ENCODE measurements at regions not wholly inside any gene's neighbourhood (a gene's known extent, or its start where the extent isn't known, plus 50 kb on each side); places are given as distances from the start of the nearest gene placed in this dataset.

GRCh38 chr5:125038477-125038876, 292.0 kb upstream of the ZNF608 start:
- no peaks in the 10 kb centered on the region for H3K4me1 ChIP-seq (ENCODE audit: control insufficient read depth in 2 of 2, insufficient read depth in 2 of 2, low read length in 1 of 2)
- no peak overlapping the region for H3K4me3 ChIP-seq (ENCODE audit: low read depth in 1 of 2, low read length in 2 of 2)
- H3K27me3 ChIP-seq (ENCODE audit: control insufficient read depth in 1 of 2, insufficient read depth in 2 of 2, low read length in 2 of 2), result no peaks in the 10 kb centered on the region
- no peaks in the 10 kb centered on the region for H3K9me3 ChIP-seq (ENCODE audit: control insufficient read depth in 2 of 2, insufficient read depth in 1 of 2, low read depth in 1 of 2, low read length in 1 of 2)
- no peak overlapping the region for H3K27ac ChIP-seq (ENCODE audit: low read depth in 2 of 2, low read length in 1 of 2)
- 76 to 80% methylated on average over 5 of the region's 5 CpGs for WGBS, 2 donors
- no peaks in the 10 kb centered on the region for H3K36me3 ChIP-seq (ENCODE audit: control insufficient read depth in 2 of 2, insufficient read depth in 2 of 2, low read length in 1 of 2)

- H3K9me3 ChIP-seq (ENCODE audit: control insufficient read depth in 2 of 2, insufficient read depth in 1 of 2, low read depth in 1 of 2, low read length in 1 of 2), result no peaks in the 10 kb centered on the region
- H3K36me3 ChIP-seq (ENCODE audit: control insufficient read depth in 2 of 2, insufficient read depth in 2 of 2, low read length in 1 of 2), result no peaks in the 10 kb centered on the region
- 55 to 64% methylated on average over 2 of the region's 2 CpGs for WGBS, 2 donors
- H3K4me1 ChIP-seq (ENCODE audit: control insufficient read depth in 2 of 2, insufficient read depth in 2 of 2, low read length in 1 of 2), result peaks cover 0 to 5% of the 10 kb centered on the region in 2 donors
- no peak overlapping the region for H3K27ac ChIP-seq (ENCODE audit: low read depth in 2 of 2, low read length in 1 of 2)
- no peaks in the 10 kb centered on the region for H3K27me3 ChIP-seq (ENCODE audit: control insufficient read depth in 1 of 2, insufficient read depth in 2 of 2, low read length in 2 of 2)
- no peak overlapping the region for H3K4me3 ChIP-seq (ENCODE audit: low read depth in 1 of 2, low read length in 2 of 2)
These were observed 295.4 kb upstream of the ZNF608 start for GRCh38 chr5:125041798-125042197.

DNA sequence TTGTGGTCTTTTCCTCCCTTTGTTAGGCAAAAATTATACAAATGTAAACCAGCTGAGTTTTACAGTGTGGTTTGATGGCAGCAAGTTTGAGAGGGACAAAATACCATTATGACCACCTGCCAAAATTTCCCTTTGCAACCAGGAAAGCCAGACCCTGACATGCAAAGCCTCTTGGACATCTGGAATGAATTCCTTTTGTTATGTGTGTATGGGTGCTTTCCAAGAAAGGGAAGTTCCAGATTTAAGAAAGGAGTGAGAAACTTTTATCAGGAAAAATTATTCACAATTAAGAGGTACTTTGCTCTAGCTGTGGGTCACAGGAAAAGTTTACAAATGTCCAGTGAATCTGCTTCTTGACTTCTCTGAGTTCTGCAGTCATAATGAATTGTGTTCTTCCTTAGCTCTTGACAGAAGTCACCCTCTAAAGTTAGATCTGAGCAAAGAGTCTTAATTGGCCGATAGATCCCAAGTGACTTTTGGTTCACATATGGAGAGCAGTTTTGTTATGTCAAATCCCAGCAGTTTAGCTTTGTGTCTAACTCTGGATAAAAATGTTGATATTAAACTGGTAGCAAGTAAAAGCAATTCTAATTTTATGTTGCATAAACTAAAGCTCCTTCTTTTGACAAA, 295.9 kb upstream of the ZNF608 start:
- Histone ChIP-seq H3K36me3 (ENCODE audit: control insufficient read depth in 2 of 2, insufficient read depth in 2 of 2, low read length in 1 of 2) (no peaks in the 10 kb centered on the region), H3K4me1 (ENCODE audit: control insufficient read depth in 2 of 2, insufficient read depth in 2 of 2, low read length in 1 of 2) (peaks cover 0 to 5% of the 10 kb centered on the region in 2 donors), H3K4me3 (ENCODE audit: low read depth in 1 of 2, low read length in 2 of 2) (no peak overlapping the region), H3K27ac (ENCODE audit: low read depth in 2 of 2, low read length in 1 of 2) (no peak overlapping the region), H3K27me3 (ENCODE audit: control insufficient read depth in 1 of 2, insufficient read depth in 2 of 2, low read length in 2 of 2) (no peaks in the 10 kb centered on the region), H3K9me3 (ENCODE audit: control insufficient read depth in 2 of 2, insufficient read depth in 1 of 2, low read depth in 1 of 2, low read length in 1 of 2) (no peaks in the 10 kb centered on the region)
- 77% methylated on average over 1 of the region's 1 CpG for WGBS, 2 donors

DNA sequence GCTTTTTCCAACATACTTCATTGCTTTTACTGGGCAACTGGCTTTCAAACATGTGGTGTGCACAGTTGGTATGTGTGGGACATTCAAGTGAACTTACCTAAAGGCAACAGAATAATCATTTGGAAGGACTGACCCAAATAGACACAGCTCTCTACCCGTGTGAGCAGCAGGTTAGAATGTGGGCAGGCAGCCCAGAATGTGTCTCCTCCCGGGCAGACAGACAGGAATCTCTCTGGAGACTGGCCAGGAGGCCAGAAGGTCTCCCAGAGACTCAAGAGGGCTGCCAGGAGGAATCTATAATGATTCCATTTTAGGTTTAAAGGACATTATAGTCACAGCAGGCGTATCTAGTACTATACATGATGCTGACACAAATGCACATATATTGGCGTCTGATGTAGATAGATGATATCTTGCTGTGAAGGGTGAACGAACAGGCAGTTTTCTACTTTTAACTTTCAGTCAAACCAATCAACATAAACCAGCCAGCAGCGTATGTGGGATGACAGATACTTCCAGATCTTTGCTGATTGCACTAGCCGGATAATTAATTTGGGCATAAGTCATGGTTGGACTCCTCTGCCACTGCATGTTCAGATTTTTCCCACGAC, 297.4 kb upstream of the ZNF608 start:
- no peaks in the 10 kb centered on the region for H3K36me3 ChIP-seq (ENCODE audit: control insufficient read depth in 2 of 2, insufficient read depth in 2 of 2, low read length in 1 of 2)
- no peak overlapping the region for H3K27ac ChIP-seq (ENCODE audit: low read depth in 2 of 2, low read length in 1 of 2)

GRCh38 chr5:125044491-125045282, 298.2 kb upstream of the ZNF608 start:
- H3K4me1 ChIP-seq (ENCODE audit: control insufficient read depth in 2 of 2, insufficient read depth in 2 of 2, low read length in 1 of 2), result peaks cover 0 to 5% of the 10 kb centered on the region in 2 donors
- no peak overlapping the region for H3K4me3 ChIP-seq (ENCODE audit: low read depth in 1 of 2, low read length in 2 of 2)
- no peaks in the 10 kb centered on the region for H3K36me3 ChIP-seq (ENCODE audit: control insufficient read depth in 2 of 2, insufficient read depth in 2 of 2, low read length in 1 of 2)
- no peaks in the 10 kb centered on the region for H3K9me3 ChIP-seq (ENCODE audit: control insufficient read depth in 2 of 2, insufficient read depth in 1 of 2, low read depth in 1 of 2, low read length in 1 of 2)
- H3K27me3 ChIP-seq (ENCODE audit: control insufficient read depth in 1 of 2, insufficient read depth in 2 of 2, low read length in 2 of 2), result no peaks in the 10 kb centered on the region
- 85 to 88% methylated on average over 8 of the region's 8 CpGs for WGBS, 2 donors
- no peak overlapping the region for H3K27ac ChIP-seq (ENCODE audit: low read depth in 2 of 2, low read length in 1 of 2)

More for the DNA sequence above, 297.4 kb upstream of the ZNF608 start:
- Histone ChIP-seq H3K4me1 (ENCODE audit: control insufficient read depth in 2 of 2, insufficient read depth in 2 of 2, low read length in 1 of 2) (peaks cover 0 to 5% of the 10 kb centered on the region in 2 donors), H3K9me3 (ENCODE audit: control insufficient read depth in 2 of 2, insufficient read depth in 1 of 2, low read depth in 1 of 2, low read length in 1 of 2) (no peaks in the 10 kb centered on the region), H3K4me3 (ENCODE audit: low read depth in 1 of 2, low read length in 2 of 2) (no peak overlapping the region), H3K27me3 (ENCODE audit: control insufficient read depth in 1 of 2, insufficient read depth in 2 of 2, low read length in 2 of 2) (no peaks in the 10 kb centered on the region)
- WGBS, 2 donors, result 29 to 32% methylated on average over 8 of the region's 8 CpGs

DNA sequence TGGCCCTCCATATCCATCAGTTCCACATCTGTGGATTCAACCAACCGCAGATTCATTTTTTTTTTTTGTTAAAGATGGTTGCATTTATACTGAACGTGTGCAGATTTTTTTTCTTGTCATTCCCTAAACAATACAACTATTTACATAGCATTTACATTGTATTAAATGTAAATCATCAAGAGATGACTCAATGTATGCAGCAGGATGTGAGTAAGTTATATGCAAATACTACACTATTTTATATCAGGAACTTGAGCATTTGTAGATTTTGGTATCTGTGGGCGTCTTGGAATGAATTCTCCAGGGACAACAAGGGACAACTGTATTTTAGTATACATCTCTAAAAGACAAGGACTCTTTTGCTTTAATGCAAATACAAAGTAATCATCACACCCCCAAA, 299.2 kb upstream of the ZNF608 start:
- H3K9me3 ChIP-seq (ENCODE audit: control insufficient read depth in 2 of 2, insufficient read depth in 1 of 2, low read depth in 1 of 2, low read length in 1 of 2), result no peaks in the 10 kb centered on the region
- no peak overlapping the region for H3K4me3 ChIP-seq (ENCODE audit: low read depth in 1 of 2, low read length in 2 of 2)
- H3K4me1 ChIP-seq (ENCODE audit: control insufficient read depth in 2 of 2, insufficient read depth in 2 of 2, low read length in 1 of 2), result peaks cover 0 to 5% of the 10 kb centered on the region in 2 donors
- no peaks in the 10 kb centered on the region for H3K36me3 ChIP-seq (ENCODE audit: control insufficient read depth in 2 of 2, insufficient read depth in 2 of 2, low read length in 1 of 2)
- H3K27ac ChIP-seq (ENCODE audit: low read depth in 2 of 2, low read length in 1 of 2), result no peak overlapping the region
- 62 to 81% methylated on average over 3 of the region's 3 CpGs for WGBS, 2 donors
- H3K27me3 ChIP-seq (ENCODE audit: control insufficient read depth in 1 of 2, insufficient read depth in 2 of 2, low read length in 2 of 2), result no peaks in the 10 kb centered on the region

GRCh38 chr5:125046838-125047237, 300.4 kb upstream of the ZNF608 start:
- Histone ChIP-seq H3K4me1 (ENCODE audit: control insufficient read depth in 2 of 2, insufficient read depth in 2 of 2, low read length in 1 of 2) (peaks cover 0 to 5% of the 10 kb centered on the region in 2 donors), H3K27me3 (ENCODE audit: control insufficient read depth in 1 of 2, insufficient read depth in 2 of 2, low read length in 2 of 2) (no peaks in the 10 kb centered on the region), H3K9me3 (ENCODE audit: control insufficient read depth in 2 of 2, insufficient read depth in 1 of 2, low read depth in 1 of 2, low read length in 1 of 2) (no peaks in the 10 kb centered on the region), H3K4me3 (ENCODE audit: low read depth in 1 of 2, low read length in 2 of 2) (no peak overlapping the region), H3K27ac (ENCODE audit: low read depth in 2 of 2, low read length in 1 of 2) (no peak overlapping the region), H3K36me3 (ENCODE audit: control insufficient read depth in 2 of 2, insufficient read depth in 2 of 2, low read length in 1 of 2) (no peaks in the 10 kb centered on the region)
- 100% methylated on average over 1 of the region's 1 CpG for WGBS, 2 donors

DNA sequence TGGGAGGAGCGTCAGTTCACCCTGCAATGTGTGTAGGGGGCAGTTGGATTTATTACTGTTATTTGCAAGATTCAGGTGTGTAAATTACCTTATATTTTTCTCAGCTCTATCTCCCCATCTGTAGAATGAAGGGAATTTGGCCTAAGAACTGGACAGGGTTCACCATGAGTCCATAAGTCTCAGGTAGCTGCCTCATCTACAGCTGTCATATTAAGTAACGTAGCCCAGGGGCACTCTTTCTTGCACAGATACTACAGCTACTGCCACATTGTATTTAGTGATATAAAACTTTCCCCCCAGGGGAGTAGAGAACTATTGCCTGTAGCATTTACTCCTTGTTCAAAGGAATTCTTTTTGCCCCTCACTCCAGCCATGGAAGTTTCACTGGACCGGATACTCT, 301.4 kb upstream of the ZNF608 start:
- Histone ChIP-seq H3K27me3 (ENCODE audit: control insufficient read depth in 1 of 2, insufficient read depth in 2 of 2, low read length in 2 of 2) (no peaks in the 10 kb centered on the region), H3K4me3 (ENCODE audit: low read depth in 1 of 2, low read length in 2 of 2) (no peak overlapping the region), H3K4me1 (ENCODE audit: control insufficient read depth in 2 of 2, insufficient read depth in 2 of 2, low read length in 1 of 2) (peaks cover 0 to 5% of the 10 kb centered on the region in 2 donors), H3K27ac (ENCODE audit: low read depth in 2 of 2, low read length in 1 of 2) (no peak overlapping the region), H3K9me3 (ENCODE audit: control insufficient read depth in 2 of 2, insufficient read depth in 1 of 2, low read depth in 1 of 2, low read length in 1 of 2) (no peaks in the 10 kb centered on the region), H3K36me3 (ENCODE audit: control insufficient read depth in 2 of 2, insufficient read depth in 2 of 2, low read length in 1 of 2) (no peaks in the 10 kb centered on the region)
- 93 to 96% methylated on average over 3 of the region's 3 CpGs for WGBS, 2 donors

GRCh38 chr5:125049721-125050702, 303.6 kb upstream of the ZNF608 start:
- H3K27ac ChIP-seq (ENCODE audit: low read depth in 2 of 2, low read length in 1 of 2), result no peak overlapping the region
- no peaks in the 10 kb centered on the region for H3K27me3 ChIP-seq (ENCODE audit: control insufficient read depth in 1 of 2, insufficient read depth in 2 of 2, low read length in 2 of 2)
- 62 to 67% methylated on average over 6 of the region's 6 CpGs for WGBS, 2 donors

More at GRCh38 chr5:125049721-125050702, 303.6 kb upstream of the ZNF608 start:
- no peaks in the 10 kb centered on the region for H3K9me3 ChIP-seq (ENCODE audit: control insufficient read depth in 2 of 2, insufficient read depth in 1 of 2, low read depth in 1 of 2, low read length in 1 of 2)
- H3K4me3 ChIP-seq (ENCODE audit: low read depth in 1 of 2, low read length in 2 of 2), result no peak overlapping the region
- H3K36me3 ChIP-seq (ENCODE audit: control insufficient read depth in 2 of 2, insufficient read depth in 2 of 2, low read length in 1 of 2), result no peaks in the 10 kb centered on the region
- H3K4me1 ChIP-seq (ENCODE audit: control insufficient read depth in 2 of 2, insufficient read depth in 2 of 2, low read length in 1 of 2), result no peaks in the 10 kb centered on the region

Data from esophagus (tissue), 2 donors.